ENCODE measurements at regions not wholly inside any gene's neighbourhood (a gene's known extent, or its start where the extent isn't known, plus 50 kb on each side); places are given as distances from the start of the nearest gene placed in this dataset.

DNA sequence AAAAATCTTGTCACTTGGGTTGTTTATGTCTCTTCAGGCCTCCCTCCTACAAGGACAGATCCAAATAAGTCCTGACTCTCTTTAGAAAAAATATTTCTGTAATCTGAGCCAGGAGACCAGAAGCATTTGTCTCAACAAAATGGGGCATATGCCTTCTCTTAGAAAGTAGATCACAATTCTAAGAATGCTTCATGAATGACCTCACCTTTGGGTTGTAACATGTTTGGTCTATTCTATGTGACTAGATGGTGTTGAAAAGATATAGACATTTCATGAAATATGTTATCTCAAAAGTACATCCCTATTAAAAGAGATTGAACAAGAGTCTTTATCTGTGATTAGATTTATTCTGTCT lies 159.0 kb upstream of the SETBP1 start:
- no peak for ATAC-seq
- intact Hi-C loops (cut with DNase I): no loop called here

DNA sequence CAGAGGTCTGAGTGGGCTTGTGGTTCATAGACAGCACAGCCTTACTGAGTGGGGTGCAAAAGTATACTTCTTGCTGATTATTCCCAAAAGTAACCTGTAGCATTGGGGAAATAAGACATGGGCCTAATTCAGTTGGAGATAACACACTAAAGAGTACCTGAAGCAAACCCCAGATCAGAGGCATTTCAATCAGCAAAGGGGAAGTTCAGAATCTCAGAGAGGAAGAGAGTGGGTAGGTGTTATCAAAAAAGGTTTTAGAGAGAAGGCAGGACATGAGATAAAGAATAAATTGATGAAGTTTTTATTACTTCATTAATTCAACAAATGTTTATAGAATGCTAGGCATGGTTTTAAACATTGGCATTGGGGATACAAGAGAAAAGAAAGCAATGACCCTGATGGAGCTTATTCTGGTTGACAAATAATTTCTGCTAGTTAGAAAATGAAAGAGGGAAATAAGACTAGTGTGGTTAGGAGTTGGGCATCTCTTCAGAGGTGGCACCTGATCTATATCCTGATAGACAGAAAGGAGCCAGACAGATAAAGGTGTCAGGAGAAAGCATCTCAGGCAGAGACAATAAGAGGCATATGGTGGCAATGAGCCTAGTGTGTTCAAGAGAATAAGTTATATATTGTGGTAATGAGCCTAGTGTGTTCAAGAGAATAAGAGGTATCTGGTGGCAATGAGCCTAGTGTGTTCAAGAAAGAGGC lies 153.8 kb upstream of the SETBP1 start:
- no peak for ATAC-seq
- TF ChIP-seq, protein P1, sequence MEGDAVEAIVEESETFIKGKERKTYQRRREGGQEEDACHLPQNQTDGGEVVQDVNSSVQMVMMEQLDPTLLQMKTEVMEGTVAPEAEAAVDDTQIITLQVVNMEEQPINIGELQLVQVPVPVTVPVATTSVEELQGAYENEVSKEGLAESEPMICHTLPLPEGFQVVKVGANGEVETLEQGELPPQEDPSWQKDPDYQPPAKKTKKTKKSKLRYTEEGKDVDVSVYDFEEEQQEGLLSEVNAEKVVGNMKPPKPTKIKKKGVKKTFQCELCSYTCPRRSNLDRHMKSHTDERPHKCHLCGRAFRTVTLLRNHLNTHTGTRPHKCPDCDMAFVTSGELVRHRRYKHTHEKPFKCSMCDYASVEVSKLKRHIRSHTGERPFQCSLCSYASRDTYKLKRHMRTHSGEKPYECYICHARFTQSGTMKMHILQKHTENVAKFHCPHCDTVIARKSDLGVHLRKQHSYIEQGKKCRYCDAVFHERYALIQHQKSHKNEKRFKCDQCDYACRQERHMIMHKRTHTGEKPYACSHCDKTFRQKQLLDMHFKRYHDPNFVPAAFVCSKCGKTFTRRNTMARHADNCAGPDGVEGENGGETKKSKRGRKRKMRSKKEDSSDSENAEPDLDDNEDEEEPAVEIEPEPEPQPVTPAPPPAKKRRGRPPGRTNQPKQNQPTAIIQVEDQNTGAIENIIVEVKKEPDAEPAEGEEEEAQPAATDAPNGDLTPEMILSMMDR (IDR thresholded peaks at IDR 0.05): no peak
- no peaks in the 10 kb centered on the region for H3K36me3 ChIP-seq (ENCODE audit: insufficient read depth in 1 of 2, low read depth in 1 of 2)

More for the DNA sequence above, 159.0 kb upstream of the SETBP1 start:
- Histone ChIP-seq H3K27me3 (ENCODE audit: insufficient read depth in 3 of 3, low read length in 2 of 3) (no peaks in the 10 kb centered on the region), H3K27ac (no peak overlapping the region), H3K36me3 (ENCODE audit: insufficient read depth in 1 of 2, low read depth in 1 of 2) (no peaks in the 10 kb centered on the region), H3K4me3 (no peak overlapping the region), H3K9me3 (no peaks in the 10 kb centered on the region), H3K4me1 (no peaks in the 10 kb centered on the region)
- TF ChIP-seq, protein P1 (IDR thresholded peaks at IDR 0.05): no peak
- no peak for DNase-seq

DNA sequence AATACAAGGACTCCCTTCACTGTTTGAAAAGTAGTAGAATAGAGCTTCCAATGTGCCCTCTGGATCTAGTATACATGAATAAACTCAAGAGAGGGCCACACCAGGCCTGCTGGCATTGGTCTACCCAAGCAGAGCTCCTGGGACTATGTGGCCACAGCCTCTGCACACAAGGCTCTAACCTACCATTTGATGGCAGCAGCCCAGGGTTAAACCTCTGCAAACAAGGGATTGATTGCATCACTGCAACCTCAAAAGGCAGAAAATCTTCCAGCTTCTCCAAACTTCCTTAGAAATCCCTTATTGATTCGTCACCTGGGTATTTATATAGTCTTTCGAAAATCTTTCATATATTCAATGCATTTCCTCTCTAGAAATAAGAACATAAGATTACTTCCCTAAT lies 147.6 kb upstream of the SETBP1 start:
- Histone ChIP-seq H3K27me3 (ENCODE audit: insufficient read depth in 3 of 3, low read length in 2 of 3) (no peaks in the 10 kb centered on the region), H3K4me1 (no peaks in the 10 kb centered on the region), H3K4me3 (no peak overlapping the region), H3K27ac (no peak overlapping the region), H3K9me3 (no peaks in the 10 kb centered on the region), H3K36me3 (ENCODE audit: insufficient read depth in 1 of 2, low read depth in 1 of 2) (no peaks in the 10 kb centered on the region)
- no peak for DNase-seq
- WGBS, 3 donors: 85 to 97% (median 86%) methylated on average over 2 of the region's 2 CpGs
- TF ChIP-seq, protein P1 (IDR thresholded peaks at IDR 0.05): no peak
- no peak for ATAC-seq
- intact Hi-C loops (cut with DNase I): no loop called here

More for the DNA sequence above, 153.8 kb upstream of the SETBP1 start:
- Histone ChIP-seq H3K4me1 (no peaks in the 10 kb centered on the region), H3K9me3 (no peaks in the 10 kb centered on the region), H3K27me3 (ENCODE audit: insufficient read depth in 3 of 3, low read length in 2 of 3) (no peaks in the 10 kb centered on the region), H3K27ac (no peak overlapping the region), H3K4me3 (no peak overlapping the region)
- no peak for DNase-seq
- intact Hi-C loops (cut with DNase I): no loop called here

DNA sequence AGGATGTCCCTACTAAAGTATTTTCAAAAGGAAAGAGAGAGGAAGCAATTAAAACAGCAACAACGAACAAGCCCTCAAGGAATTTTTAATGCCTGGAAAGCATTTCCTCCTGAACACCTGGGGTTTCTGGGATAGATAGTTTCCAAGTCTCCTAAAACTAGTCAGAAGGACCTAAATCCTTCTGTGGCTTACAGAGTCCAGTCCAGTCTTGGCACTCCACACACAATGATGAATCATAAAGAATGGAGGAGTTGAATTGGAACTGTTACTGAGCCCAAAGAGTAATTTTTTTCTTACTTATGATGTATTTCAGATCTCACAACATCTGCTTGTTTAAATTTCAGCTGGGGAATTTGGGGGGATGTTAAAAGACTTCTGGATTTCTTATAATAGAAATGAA lies 144.6 kb upstream of the SETBP1 start:
- ATAC-seq (no peak), DNase-seq (no peak)
- intact Hi-C loops (cut with DNase I): no loop called here
- WGBS, 3 donors: 3 to 9% (median 7%) methylated on average over 1 of the region's 1 CpG
- Histone ChIP-seq H3K9me3 (no peaks in the 10 kb centered on the region), H3K4me3 (no peak overlapping the region), H3K36me3 (ENCODE audit: insufficient read depth in 1 of 2, low read depth in 1 of 2) (no peaks in the 10 kb centered on the region), H3K4me1 (no peaks in the 10 kb centered on the region), H3K27ac (no peak overlapping the region), H3K27me3 (ENCODE audit: insufficient read depth in 3 of 3, low read length in 2 of 3) (no peaks in the 10 kb centered on the region)
- TF ChIP-seq, protein P1 (IDR thresholded peaks at IDR 0.05): no peak

DNA sequence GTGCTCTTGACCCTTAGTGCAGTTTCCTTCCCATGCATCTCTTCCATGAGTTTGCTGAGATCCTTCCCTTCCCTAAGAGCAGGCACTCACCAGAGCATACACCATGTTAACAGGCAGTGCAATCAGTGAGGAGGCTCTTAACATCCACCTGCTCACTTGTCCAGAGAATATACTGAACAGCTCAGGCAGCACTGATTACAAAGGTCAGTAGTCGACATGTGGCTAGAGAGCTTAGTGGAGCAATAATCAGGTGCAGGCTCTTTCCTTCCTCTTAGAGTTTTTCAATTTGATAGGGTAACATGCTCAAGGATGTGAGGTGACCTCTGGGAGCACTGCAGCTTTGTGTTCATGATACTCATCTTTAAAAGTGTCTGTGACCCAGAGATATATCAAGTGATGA lies 144.1 kb upstream of the SETBP1 start:
- DNase-seq: no peak

More for the DNA sequence above, 144.1 kb upstream of the SETBP1 start:
- H3K4me1 ChIP-seq: no peaks in the 10 kb centered on the region
- WGBS, 3 donors: 64 to 67% (median 67%) methylated on average over 1 of the region's 1 CpG
- TF ChIP-seq, protein P1 (IDR thresholded peaks at IDR 0.05): no peak
- H3K9me3 ChIP-seq: no peaks in the 10 kb centered on the region
- H3K36me3 ChIP-seq (ENCODE audit: insufficient read depth in 1 of 2, low read depth in 1 of 2): no peaks in the 10 kb centered on the region
- no peak overlapping the region for H3K4me3 ChIP-seq
- intact Hi-C loops (cut with DNase I): no loop called here
- no peak overlapping the region for H3K27ac ChIP-seq
- H3K27me3 ChIP-seq (ENCODE audit: insufficient read depth in 3 of 3, low read length in 2 of 3): no peaks in the 10 kb centered on the region
- no peak for ATAC-seq
